Left kidney (tissue), 1 donor: ENCODE measurements at regions not wholly inside any gene's neighbourhood (a gene's known extent, or its start where the extent isn't known, plus 50 kb on each side); places are given as distances from the start of the nearest gene placed in this dataset.

ENCODE experiments used
- DNase-seq: peaks from one replicate; pipeline ENCODE4 v3.0.0-alpha.2; 2013

DNA sequence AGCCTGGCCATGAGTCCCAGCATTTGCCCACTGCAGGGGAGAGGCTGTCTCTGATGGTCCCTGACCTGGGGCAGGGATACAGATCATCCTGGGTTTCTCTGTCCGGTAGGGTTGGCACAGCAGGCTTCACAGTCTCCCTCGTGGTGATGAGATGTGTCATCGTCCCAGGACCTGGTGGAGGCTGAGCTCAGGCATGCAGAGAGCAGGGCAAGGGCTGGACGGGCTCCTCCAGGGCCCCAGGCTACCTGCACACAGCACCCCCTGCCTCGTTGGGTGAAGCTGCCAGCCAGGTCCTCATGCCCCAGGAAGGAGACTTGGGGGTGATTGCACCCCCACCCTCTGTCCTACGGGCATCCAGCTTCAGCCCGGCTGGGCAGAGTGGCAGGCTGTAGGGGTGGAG is 155.8 kb upstream of the GSE1 start:
- DNase-seq: no peak

DNA sequence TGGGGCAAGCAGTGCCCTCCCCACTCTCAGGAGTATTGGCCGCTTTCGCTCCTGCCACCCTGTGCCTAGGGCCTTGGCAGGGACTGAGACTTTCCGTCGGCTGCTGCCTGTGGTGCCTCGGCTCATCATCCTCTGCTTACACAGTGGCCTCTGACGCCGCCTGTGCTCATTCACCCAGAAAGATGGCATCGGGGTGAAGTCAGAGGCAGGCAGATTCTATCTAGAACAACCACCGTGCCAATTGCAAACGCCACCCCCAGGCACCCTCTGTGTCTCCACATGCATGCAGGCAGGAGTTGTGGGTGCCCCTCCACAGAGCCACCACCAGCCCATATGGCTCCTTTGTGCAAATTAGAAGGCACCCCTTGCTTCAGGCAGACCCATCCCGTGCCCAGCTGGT is 154.2 kb upstream of the GSE1 start:
- no peak for DNase-seq

DNA sequence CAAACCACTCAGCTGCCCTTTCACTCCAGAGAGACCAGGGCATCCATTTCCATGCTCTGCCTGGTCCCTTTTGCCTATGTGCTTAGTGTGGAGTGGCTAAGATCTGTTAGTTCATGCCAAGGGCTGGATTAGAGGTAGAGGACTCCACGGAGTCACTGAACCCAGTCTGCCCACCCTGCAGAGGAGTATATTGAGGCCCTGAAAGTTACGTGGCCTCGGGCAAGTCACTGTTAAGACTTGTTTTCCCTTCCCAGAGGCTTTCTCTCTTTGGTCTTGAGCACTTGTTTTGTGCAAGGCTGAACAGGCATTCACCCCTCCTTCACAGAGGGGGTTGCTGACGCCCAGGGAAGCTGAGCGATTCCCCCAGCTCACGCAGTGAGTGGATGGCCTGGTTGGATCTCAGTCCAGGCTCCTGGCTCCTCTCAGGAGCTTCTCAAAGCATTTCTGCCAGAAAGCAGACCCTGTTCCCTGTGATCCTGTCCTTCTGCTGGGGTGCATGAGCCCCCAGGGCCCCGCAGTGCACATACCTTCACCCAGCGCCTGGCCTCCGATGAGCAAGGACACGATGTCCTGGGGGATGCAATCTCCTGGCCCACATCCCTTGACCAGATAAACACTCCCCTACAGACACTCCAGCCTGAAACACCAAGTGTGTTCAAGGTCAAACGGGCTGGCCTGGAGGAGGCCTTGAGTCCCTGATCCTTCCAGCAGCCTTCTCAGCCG is 153.4 kb upstream of the GSE1 start:
- no peak for DNase-seq

DNA sequence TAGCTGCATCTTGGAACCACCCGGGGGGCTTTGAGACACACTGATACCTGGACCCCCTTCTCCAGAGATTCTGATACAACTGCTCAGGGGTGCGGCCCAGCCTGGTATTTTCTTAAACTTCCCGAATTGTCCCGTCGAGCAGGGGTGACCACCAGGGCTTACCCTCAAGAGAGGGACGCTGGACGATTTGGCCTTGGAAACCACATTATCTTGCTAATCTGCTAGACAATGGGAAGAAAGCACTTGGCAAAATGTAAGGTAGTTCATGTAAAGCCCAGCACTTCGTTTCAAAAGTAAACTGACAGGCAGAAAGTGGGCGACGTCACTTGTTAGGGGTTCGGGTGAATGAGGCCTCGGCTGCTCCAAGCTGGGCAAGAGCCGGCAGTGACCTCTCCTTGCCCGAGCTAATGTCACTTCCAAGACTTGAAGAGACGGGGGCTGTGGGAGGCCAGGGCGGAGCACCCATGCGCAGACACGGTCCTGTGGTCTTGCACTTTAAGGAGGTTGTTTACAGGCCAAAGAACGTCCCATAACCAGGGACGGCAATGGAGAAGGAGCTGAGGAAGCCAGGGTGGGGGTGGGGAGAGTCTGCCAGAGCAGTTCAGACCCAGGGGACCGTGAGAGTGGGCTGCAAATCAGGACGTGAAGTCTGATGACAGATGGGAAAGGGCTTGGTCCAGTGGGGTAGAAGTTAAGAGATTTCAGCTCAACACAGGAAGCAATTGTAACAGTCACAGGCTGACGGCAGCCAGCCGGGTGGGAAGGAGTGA is 152.7 kb upstream of the GSE1 start:
- peak; percentile 72 for DNase-seq

DNA sequence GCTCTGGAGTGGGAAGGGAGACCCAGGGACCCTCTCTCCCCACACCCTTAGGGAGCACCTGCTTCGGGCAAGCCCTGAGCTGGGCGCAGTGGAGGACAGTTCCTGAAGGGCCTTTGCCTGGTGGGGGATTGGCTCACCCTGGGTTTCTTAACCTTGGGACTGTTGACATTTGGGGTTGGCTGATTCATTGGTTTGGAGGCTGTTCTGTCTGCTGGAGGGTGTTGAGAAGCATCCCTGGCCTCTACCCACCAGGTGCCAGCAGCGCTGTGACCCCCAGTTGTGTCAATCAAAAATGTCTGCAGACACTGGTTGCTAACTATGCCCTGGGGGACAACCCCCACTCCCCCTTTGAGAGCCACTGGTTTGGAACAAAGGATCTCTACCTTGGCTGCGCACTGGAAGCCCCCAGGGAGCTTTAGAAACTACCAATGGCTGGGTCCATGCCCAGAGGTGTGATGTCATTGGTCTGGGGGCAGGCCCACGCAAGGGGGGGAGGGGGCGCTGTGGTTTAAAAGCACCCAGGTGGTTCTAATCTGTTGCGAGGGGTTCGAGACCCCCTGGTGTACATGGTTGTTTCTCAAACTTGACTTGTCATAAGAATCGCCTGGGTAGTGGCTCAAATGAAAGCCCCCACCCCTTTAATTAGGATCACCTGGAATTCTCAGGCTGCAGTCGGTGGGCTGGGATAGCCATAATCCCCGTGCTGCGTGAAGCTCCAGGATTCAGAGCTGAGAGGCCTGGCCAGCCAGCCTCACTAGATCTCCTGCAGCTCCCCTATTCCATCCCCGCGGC is 151.9 kb upstream of the GSE1 start:
- DNase-seq: no peak

DNA sequence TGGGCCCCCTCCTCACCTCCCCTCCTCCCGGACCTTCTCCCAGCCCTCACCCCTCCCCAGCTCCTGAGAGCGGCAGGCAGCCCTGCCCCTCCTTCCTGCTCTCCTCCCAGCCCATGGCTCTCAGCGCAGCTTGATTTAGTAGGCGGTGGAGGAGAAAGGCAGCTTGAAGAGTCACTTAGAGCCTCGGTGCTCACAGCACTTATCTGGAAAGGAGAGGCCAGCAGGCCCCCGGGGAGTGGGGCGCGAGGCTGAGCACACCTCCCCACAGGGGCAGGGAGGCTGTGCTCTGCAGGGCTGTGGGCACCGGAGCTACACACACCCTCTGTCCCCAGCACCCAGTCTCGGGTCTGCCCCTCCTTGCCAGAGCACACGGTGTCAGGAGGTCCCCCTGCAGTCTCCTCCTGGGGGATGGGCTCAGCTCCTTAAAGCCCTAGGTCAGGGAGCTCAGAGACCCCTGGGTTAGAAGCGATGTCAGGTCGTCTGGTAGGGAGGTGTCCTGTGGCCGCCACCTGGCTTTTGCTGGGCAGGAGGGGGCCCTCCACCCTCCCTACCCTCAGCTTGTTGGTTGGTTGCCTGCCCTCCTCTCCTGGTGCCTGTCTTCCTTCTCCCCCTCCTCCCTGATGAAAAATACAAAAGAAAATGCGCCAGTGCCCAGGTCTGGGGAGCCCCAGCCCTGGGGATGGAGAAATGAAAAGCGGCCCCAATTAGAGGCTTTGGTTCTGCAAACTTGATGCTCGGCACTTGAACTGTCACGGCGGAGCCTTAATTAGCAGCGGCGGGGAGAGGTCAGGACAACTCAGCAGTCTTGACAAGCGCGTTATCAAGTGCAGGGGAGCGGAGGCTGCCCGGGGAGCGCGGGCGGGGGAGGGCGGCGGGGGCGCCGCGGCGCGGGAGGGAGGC is 151.1 kb upstream of the GSE1 start:
- peak; percentile 85 for DNase-seq

DNA sequence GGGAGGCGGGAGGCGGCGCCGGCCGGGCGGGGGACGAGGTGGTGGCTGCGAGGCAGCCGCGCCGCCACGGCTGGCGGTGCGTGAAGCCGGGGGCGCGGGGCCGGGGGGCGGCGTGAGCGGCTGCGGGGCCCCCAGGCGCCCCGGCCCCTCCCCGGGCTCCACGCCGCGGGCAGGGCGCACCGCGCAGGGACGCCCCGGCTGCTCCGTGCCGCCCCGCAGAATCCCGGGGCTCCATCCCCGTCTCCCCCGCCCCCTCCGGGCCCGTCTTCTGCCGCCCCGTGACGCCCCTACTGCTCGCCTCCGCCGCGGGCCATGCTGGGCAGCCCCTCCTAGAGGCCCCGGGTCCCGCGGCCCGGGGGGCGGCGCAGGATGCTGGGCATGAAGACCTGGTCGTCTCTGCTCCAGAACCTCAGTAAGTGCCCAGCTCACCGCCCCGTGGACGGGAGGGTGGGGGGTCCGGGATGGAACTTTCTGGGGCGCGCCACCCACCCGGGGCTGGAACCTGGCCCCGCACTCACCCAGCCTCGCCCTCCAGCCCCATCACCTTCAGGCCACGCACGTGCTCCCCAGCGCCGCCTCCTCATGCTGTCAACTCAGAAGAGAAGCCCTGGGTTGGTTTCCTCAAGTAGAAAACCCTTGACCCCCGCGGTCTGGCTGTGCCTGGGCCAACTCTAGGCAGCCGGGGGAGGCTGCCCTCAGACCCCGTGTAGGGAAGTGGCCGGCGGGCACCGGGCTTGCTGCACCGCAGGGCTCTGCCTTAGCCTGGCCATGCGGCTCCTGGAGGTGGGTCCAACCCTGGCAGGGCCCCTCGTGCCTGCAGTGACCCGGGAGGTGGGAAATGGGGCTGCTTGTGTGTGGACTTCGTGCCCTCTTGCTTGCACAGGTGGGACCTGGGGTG is 150.2 kb upstream of the GSE1 start:
- DNase-seq: no peak

DNA sequence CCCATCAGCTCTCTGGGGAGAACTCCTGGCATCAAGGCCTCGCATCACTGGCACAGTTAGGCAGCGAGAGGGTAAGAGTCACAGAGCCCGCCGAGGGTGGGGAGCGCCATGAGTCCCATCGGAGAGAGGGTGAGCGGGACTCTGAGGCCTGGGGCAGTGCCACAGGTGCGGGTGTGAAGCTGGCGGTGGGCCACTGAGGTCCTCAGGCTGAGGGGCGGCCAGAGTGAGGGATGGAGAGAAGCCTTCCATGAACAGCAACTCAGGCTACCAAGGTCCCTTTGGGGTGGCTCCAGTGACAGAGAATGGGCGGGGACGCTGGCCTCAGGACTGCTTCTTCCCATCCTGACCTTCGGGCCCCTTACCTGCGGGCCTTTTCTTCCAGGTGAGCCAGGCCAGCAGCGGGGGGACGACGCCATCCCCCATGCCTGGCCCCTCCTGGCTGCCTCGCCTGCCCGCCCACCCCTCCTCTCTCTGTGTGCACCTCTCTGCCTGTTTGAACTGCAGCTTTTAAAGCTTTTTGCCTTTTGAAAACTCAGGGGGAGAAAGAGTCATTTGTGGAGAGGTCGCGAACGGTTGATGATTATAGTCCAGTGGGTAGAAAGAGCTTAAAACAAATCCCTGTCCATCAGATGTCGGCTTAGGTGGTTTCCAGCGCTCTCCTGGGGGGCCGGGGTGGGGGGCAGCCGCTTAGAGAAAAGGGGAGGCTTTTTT is 149.3 kb upstream of the GSE1 start:
- DNase-seq: no peak

DNA sequence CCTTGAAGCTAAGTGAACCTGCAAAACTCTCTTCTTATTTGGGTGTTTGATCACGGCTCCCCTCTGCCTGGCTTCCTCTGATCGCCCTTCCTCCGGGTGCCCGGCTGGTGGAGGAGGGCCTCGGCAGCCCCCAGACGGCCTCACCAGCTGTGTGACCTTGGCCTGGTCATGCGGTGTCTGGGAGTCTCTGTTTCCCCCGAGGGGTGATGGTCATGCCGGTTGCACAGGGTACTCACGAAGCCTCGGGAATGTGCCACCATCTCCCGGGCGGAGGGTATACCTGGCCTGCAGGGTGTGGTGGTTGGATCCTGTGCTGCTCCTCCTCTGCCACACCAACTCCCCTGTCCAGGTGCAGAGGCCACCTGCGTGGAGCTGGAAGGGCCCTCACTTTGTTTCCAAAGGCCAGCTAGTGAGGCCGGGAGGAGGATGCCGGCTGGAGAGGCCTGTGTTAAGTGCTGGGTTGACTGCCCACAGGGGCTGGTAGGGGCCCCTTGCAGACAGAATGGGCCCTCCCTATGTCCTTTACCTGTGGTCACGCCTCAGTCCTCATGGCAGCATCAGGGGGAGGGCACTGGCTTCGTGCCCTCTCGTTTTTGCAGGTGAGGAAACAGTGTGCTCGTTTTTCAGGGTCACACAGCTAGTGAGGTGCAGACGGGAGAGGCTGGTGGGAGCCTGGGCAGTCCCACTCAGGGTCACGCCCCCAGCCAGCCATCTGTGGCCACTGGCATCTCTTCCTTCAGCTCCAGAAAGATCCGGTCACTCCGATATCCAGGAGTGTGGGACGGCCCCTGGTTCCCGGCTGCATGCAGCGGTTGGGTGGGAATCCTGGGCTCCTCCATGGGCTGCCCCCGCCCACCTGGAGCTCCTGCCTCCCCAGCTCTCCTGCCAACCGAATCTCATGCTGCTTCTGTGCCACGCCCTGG is 148.5 kb upstream of the GSE1 start:
- no peak for DNase-seq

DNA sequence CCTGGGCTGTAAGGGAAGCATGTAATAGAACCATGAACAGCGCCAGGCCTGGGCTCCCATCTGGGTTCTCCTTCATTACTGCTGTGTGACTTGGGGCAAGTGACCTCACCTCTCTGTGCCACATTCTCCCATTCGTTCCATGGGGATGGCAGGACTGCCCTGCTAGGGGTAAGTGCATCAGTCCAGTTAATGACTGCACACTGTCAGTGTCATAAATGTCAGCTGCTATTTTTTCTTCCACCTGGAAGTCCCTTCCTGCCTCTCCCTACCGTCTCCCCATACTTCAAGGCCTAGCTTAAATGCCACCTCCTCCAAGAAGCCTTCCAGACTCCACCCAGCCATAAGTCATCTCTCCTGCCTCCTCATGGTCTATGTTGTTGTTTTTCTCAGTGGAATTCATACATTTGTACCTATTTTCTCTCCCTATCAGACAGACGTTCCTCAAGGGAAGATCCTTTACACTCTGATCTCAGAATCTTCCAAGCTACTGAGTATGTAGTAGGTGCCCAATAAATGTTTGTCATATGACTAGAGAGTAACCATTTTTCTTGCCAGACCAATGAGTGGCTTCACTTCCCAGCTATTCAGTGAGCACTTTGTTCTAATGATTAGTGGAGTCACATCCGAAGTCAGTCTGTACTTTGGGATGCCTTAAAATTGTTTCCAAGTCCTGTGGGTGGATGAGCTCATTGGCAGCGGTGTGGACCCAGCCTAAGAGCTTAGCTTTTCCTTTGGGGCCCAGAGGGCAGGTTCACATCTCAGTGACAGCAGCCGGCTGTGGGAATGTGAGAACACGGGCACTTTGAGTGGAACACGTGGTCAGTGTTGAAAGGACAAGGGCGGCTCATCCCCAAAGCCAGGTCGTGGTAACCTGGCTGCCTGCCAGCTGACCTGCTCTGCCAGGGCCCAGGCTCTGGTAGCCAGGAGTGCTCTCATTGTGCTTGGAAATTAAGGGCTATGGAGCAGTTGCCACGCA is 147.5 kb upstream of the GSE1 start:
- DNase-seq: no peak

DNA sequence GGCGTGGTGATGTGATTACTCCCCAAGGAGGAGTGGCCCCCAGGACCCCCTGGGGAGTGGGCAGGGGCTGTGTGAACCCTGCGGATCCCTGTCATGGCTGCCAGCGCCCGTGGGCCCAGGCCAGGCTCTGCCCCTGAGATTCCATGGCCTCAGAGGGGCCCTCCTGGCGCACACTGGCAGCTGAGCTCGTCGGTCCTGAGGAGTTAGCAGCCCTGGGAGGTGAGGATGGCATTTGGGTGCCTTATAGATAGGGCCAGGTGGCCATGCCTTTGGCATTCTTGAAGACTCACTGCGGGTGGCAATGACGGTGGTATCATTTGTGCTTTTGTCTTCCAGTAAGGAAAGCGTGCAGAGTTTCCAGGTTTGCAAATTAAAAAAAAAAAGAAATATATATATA is 146.8 kb upstream of the GSE1 start:
- no peak for DNase-seq

DNA sequence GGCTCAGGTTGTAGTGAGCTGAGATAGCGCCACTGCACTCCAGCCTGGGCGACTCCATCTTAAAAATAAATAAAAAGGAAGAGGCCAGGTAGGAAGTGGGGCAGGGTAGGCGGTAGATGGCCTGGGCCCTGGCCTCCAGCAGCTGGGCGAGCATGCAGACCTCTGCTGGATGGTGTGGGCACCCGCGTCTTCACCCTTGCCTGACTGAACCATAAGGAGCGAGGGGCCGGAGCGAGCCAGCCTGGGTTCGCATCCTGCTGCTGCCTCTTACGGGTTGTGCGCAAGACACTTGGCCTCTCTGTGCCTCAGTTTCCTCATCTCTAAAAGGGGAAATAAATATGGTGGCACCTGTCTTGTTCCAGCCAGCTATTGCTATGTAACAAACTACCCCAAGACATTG is 146.1 kb upstream of the GSE1 start:
- DNase-seq: no peak

DNA sequence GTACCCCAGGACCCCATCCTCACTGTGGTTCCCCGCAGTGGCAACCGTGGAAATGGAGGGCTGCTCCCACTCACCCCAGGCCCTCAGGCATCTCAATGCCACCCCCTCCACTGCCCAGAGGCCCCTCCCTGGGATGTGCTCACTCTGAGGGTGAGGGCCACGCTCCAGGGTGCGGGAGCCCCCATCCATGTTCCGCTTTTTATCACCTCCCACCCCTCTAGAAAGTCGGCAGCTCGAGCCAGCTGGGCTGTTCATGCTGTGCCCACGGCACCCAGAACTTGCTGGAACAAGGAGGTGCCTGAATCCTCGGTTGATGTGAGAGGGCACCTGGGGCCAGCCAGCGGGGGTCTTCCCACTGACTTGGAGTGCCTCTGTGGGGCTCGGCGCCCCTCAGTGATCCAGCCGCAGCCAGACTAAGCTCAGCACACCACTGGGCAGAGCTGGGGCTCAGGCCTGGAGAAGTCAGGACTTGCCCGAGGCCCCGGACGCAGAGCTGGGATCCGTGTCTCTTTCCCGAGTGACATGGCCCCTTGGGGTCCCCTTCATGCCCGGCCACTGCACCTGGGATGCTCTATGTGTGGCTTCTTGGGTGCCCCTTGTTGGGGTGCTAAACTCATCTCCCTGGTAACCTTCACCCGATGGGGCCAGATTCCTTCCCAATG is 143.1 kb upstream of the GSE1 start:
- DNase-seq: no peak

DNA sequence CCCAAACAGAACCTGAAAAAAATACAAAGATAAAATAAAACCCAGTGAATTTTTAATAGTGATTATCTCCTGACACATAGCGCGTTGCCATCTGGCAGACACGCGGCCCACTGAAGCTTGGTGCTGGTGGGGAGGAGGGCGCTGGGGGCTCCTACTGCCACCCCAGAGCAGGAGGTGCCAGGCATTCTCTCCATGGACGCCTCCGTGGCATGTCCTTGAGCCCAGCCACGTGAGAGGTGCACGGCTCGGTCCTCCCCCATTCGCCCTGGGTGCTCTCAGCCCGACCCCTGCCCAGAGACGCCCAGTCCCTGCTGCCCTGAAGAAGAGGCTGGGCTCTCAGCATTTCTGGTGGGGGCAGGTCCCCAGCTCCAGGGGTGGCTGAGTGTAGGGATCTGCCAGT is 142.2 kb upstream of the GSE1 start:
- no peak for DNase-seq

DNA sequence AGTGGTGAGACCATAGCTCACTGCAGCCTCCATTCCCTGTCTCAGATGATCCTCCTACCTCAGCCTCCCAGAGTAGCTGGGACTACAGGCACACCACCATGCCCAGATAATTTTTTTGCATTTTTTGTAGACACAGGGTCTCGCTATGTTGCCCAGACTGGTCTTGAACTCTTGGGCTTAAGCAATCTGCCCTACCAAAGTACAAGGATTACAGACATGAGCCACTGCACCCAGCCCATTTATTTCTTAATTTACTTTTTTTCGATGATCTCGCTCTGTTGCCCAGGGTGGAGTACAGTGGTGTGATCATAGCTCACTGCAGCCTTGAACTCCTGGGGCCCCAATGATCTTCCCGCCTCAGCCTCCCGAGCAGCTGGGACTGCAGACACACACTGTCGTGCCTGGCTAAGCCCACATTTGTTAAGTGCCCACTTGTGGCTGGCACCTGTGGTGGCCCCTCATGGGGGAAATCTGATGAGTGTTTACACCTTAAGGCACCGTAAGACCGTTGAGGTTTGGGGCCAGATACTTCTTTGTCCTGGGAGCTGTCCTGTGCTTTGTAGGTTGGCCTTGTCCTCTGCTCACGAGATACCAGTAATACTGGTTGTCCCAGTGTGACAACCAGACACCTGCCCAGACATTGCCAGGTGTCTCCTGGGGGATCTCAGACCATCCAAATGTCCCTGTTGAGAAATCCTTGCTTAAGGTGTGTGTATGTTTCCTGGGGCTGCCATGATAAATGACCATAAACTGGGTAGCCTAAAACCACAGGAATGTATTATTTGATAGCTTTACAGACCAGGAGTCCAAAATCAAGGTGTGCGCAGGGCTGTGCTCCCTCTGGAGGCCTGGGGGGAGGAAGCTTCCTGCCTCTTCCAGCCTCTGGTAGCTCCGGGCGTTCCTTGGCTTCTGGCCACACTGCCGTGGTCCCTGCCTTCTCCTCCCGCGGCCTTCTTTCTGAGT is 141.4 kb upstream of the GSE1 start:
- DNase-seq: no peak

DNA sequence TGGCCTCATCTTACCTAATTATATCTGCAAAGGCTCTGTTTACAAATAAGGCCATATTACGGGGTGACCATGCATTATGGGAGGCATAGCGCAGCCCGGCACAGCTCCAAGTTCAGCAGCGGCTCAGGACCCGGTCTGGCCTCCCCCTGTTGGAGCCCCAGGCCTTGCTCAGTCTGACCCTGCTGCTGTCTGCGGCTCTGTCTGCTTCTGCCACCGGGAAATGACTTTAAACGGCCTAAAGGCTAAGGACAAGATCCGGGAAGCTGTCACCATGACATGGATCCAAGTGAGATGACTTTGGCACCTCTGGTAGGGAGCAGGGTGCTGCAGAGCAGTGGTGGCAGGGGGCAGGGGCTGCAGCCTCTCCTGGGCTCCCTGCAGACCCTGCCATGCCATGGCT is 140.6 kb upstream of the GSE1 start:
- no peak for DNase-seq
